Thymus (tissue), 11 donors: ENCODE measurements at regions not wholly inside any gene's neighbourhood (a gene's known extent, or its start where the extent isn't known, plus 50 kb on each side); places are given as distances from the start of the nearest gene placed in this dataset.

Source experiments
- DNase-seq, 9 donors: peaks; one replicate each; pipeline ENCODE4 v3.0.0-alpha.2; 2013; ENCODE audit warnings: low spot score in 9 of 9, low read depth in 6 of 9, missing footprints in 1 of 9
- H3K27ac ChIP-seq, 2 donors: one replicate each; pipeline ENCODE4 v1.5.1; 2013; ENCODE audit warnings: control low read depth in 1 of 2, low read depth in 1 of 2, low read length in 1 of 2, mild to moderate bottlenecking in 1 of 2, moderate library complexity in 1 of 2
- H3K27me3 ChIP-seq, 2 donors: one replicate each; pipeline ENCODE4 v1.5.1; 2013; ENCODE audit warnings: low read length in 1 of 2; ENCODE audit not compliant: control insufficient read depth in 2 of 2, insufficient read depth in 1 of 2
- H3K36me3 ChIP-seq, 2 donors: one replicate each; pipeline ENCODE4 v1.5.1; 2013; ENCODE audit warnings: low read length in 1 of 2, mild to moderate bottlenecking in 1 of 2, moderate library complexity in 1 of 2; ENCODE audit not compliant: control insufficient read depth in 2 of 2, insufficient read depth in 2 of 2
- H3K4me1 ChIP-seq, 2 donors: one replicate each; pipeline ENCODE4 v1.5.1; 2013; ENCODE audit warnings: low read length in 2 of 2; ENCODE audit not compliant: control insufficient read depth in 2 of 2, insufficient read depth in 2 of 2
- H3K4me3 ChIP-seq, 2 donors: one replicate each; pipeline ENCODE4 v1.5.1; 2013; ENCODE audit warnings: low read length in 2 of 2, control low read depth in 1 of 2, mild to moderate bottlenecking in 1 of 2
- H3K9me3 ChIP-seq, 2 donors: one replicate each; pipeline ENCODE4 v1.5.1; 2013; ENCODE audit warnings: low read length in 1 of 2, mild to moderate bottlenecking in 1 of 2; ENCODE audit not compliant: control insufficient read depth in 2 of 2, insufficient read depth in 1 of 2
- WGBS: extraction: QIAGEN DNeasy Blood & Tissue Kit; methylation state at CpG from one replicate; pipeline ENCODE4 v1.1.7; 2013; 5-methylcytosine and 5-hydroxymethylcytosine counted together
- donor health status: healthy.

- no peak overlapping the region for H3K4me3 ChIP-seq
- no peaks in the 10 kb centered on the region for H3K4me1 ChIP-seq
- no peaks in the 10 kb centered on the region for H3K36me3 ChIP-seq
- H3K27ac ChIP-seq, result no peak overlapping the region
- DNase-seq, result no peak
- 97% methylated on average over 7 of the region's 7 CpGs for WGBS
- H3K27me3 ChIP-seq, result no peaks in the 10 kb centered on the region
- H3K9me3 ChIP-seq, result no peaks in the 10 kb centered on the region
Observed at GRCh38 chr6:166720856-166721255, 93.8 kb upstream of the RPS6KA2 start.

- H3K27ac ChIP-seq, result no peak overlapping the region
- no peaks in the 10 kb centered on the region for H3K4me1 ChIP-seq
- H3K4me3 ChIP-seq, result no peak overlapping the region
- H3K36me3 ChIP-seq, result no peaks in the 10 kb centered on the region
- DNase-seq, result no peak
- no peaks in the 10 kb centered on the region for H3K9me3 ChIP-seq
- WGBS, result 93% methylated on average over 5 of the region's 5 CpGs
- H3K27me3 ChIP-seq, result no peaks in the 10 kb centered on the region
Observed at GRCh38 chr6:166719019-166719418, 92.0 kb upstream of the RPS6KA2 start.

- no peak overlapping the region for H3K4me3 ChIP-seq
- no peaks in the 10 kb centered on the region for H3K36me3 ChIP-seq
- no peaks in the 10 kb centered on the region for H3K9me3 ChIP-seq
- 85% methylated on average over 8 of the region's 8 CpGs for whole genome bisulfite sequencing
- H3K27me3 ChIP-seq, result no peaks in the 10 kb centered on the region
- H3K4me1 ChIP-seq, result no peaks in the 10 kb centered on the region
- no peak for DNase-seq
- no peak overlapping the region for H3K27ac ChIP-seq
Observed at GRCh38 chr6:166718516-166718915, 91.5 kb upstream of the RPS6KA2 start.

GRCh38 chr6:166716910-166717617 lies 90.0 kb upstream of the RPS6KA2 start:
- Histone ChIP-seq H3K9me3 (peaks cover 0 to 2% of the 10 kb centered on the region in 2 donors), H3K4me3 (no peak overlapping the region), H3K27ac (no peak overlapping the region), H3K4me1 (no peaks in the 10 kb centered on the region), H3K36me3 (no peaks in the 10 kb centered on the region), H3K27me3 (no peaks in the 10 kb centered on the region)
- 96% methylated on average over 14 of the region's 14 CpGs for WGBS
- no peak for DNase-seq

GRCh38 chr6:166715992-166716391 lies 88.9 kb upstream of the RPS6KA2 start:
- H3K27me3 ChIP-seq, result no peaks in the 10 kb centered on the region
- H3K36me3 ChIP-seq, result no peaks in the 10 kb centered on the region
- WGBS, result 91% methylated on average over 8 of the region's 8 CpGs
- no peak overlapping the region for H3K4me3 ChIP-seq
- no peak for DNase-seq
- H3K4me1 ChIP-seq, result no peaks in the 10 kb centered on the region
- H3K9me3 ChIP-seq, result peaks cover 0 to 6% of the 10 kb centered on the region in 2 donors
- H3K27ac ChIP-seq, result no peak overlapping the region

- Histone ChIP-seq H3K27ac (no peak overlapping the region), H3K4me1 (no peaks in the 10 kb centered on the region), H3K9me3 (peaks cover 0 to 12% of the 10 kb centered on the region in 2 donors), H3K27me3 (no peaks in the 10 kb centered on the region), H3K4me3 (no peak overlapping the region), H3K36me3 (no peaks in the 10 kb centered on the region)
- WGBS, result 91% methylated on average over 7 of the region's 7 CpGs
- no peak for DNase-seq
Observed at GRCh38 chr6:166715065-166715464, 88.0 kb upstream of the RPS6KA2 start.

- H3K4me3 ChIP-seq, result no peak overlapping the region
- WGBS, result 97% methylated on average over 10 of the region's 10 CpGs
- H3K27ac ChIP-seq, result no peak overlapping the region
- DNase-seq, result no peak
- peaks cover 0 to 12% of the 10 kb centered on the region in 2 donors for H3K9me3 ChIP-seq
- H3K36me3 ChIP-seq, result no peaks in the 10 kb centered on the region
- no peaks in the 10 kb centered on the region for H3K27me3 ChIP-seq
- no peaks in the 10 kb centered on the region for H3K4me1 ChIP-seq
Observed at GRCh38 chr6:166714581-166714980, 87.5 kb upstream of the RPS6KA2 start.

GRCh38 chr6:166714187-166714510 lies 87.1 kb upstream of the RPS6KA2 start:
- H3K9me3 ChIP-seq, result peaks cover 0 to 12% of the 10 kb centered on the region in 2 donors
- 96% methylated on average over 2 of the region's 2 CpGs for WGBS
- no peak overlapping the region for H3K4me3 ChIP-seq
- H3K36me3 ChIP-seq, result no peaks in the 10 kb centered on the region
- H3K27ac ChIP-seq, result no peak overlapping the region
- no peak for DNase-seq
- H3K4me1 ChIP-seq, result no peaks in the 10 kb centered on the region
- H3K27me3 ChIP-seq, result no peaks in the 10 kb centered on the region

- Histone ChIP-seq H3K27me3 (no peaks in the 10 kb centered on the region), H3K4me1 (no peaks in the 10 kb centered on the region), H3K27ac (no peak overlapping the region), H3K9me3 (peaks cover 0 to 12% of the 10 kb centered on the region in 2 donors), H3K4me3 (no peak overlapping the region), H3K36me3 (no peaks in the 10 kb centered on the region)
- no peak for DNase-seq
- WGBS, result 89% methylated on average over 16 of the region's 16 CpGs
Observed at GRCh38 chr6:166713434-166714186, 86.6 kb upstream of the RPS6KA2 start.
